ENCODE measurements at regions not wholly inside any gene's neighbourhood (a gene's known extent, or its start where the extent isn't known, plus 50 kb on each side); places are given as distances from the start of the nearest gene placed in this dataset.

- H3K4me1 ChIP-seq (ENCODE audit: control insufficient read depth in 1 of 2, insufficient read depth in 2 of 2, low read length in 2 of 2) = peaks cover 41 to 60% of the 10 kb centered on the region in 2 experiments
- CTCF ChIA-PET = interaction anchor here (0.6 to 1.1 kb wide), 2 partner anchors 88 to 99 kb away, joined by 3 read pairs; no protein-coding TSS in a partner anchor
- H3K27me3 ChIP-seq (ENCODE audit: insufficient read depth, low read length) = no peaks in the 10 kb centered on the region
- peak overlapping the region; percentile 83 for H3K27ac ChIP-seq (ENCODE audit: low read depth, low read length)
- no peaks in the 10 kb centered on the region for H3K9me3 ChIP-seq (ENCODE audit: control insufficient read depth in 1 of 2, insufficient read depth in 1 of 2, low read depth in 1 of 2, low read length in 2 of 2)
- RAD21 ChIA-PET (ENCODE audit: low non-redundant PET in 1 of 2, low total read pairs in 2 of 2, uncharacterized antibody in 2 of 2, unreplicated experiment in 2 of 2) = no interaction called here
- no peaks in the 10 kb centered on the region for H4K20me1 ChIP-seq (ENCODE audit: insufficient read depth)
- H3K4me3 ChIP-seq (replicated peaks in 1 of 2; ENCODE audit: low read depth in 1 of 2, low read length in 2 of 2) = peak overlapping the region in 1 of 2 experiments; percentile 57; a peak in 1 of 4 replicates
- no peaks in the 10 kb centered on the region for H3K36me3 ChIP-seq (ENCODE audit: control insufficient read depth in 1 of 2, insufficient read depth in 2 of 2, low read length in 2 of 2)
- TF ChIP-seq FOSL1 (IDR thresholded peaks at IDR 0.05; ENCODE audit: low read depth) = no peak
- no peak for TF ChIP-seq RAD21 (IDR thresholded peaks at IDR 0.05; ENCODE audit: low read depth)
- no peak for TF ChIP-seq ZNF274 (IDR thresholded peaks at IDR 0.05; ENCODE audit: low read depth, low read length)
- TF ChIP-seq TCF7L2 (IDR thresholded peaks at IDR 0.05; ENCODE audit: borderline replicate concordance, extremely low read depth, insufficient read depth, insufficient read length) = no peak
- no peak for TF ChIP-seq ELF1 (IDR thresholded peaks at IDR 0.05; ENCODE audit: borderline replicate concordance, low read depth)
- TF ChIP-seq SRF (IDR thresholded peaks at IDR 0.05; ENCODE audit: low read depth) = no peak
- no peak for TF ChIP-seq ZBTB33 (IDR thresholded peaks at IDR 0.05; ENCODE audit: extremely low read depth, insufficient replicate concordance, low read length)
- TF ChIP-seq CTCF (IDR thresholded peaks at IDR 0.05 in 2 of 3, conservative IDR thresholded peaks at IDR 0.05 in 1 of 3; ENCODE audit: borderline replicate concordance in 1 of 3, insufficient read depth in 1 of 3, low read depth in 2 of 3, low read length in 2 of 3) = no peak
- TF ChIP-seq EZH2 (IDR thresholded peaks at IDR 0.05) = no peak
- no peak for TF ChIP-seq REST (IDR thresholded peaks at IDR 0.05; ENCODE audit: low read depth)
- TF ChIP-seq POLR2AphosphoS5 (IDR thresholded peaks at IDR 0.05; ENCODE audit: low read depth, low read length) = no peak
- TF ChIP-seq YY1 (IDR thresholded peaks at IDR 0.05; ENCODE audit: extremely low read depth, insufficient replicate concordance, low read depth, low read length) = no peak
- TF ChIP-seq EGR1 (IDR thresholded peaks at IDR 0.05; ENCODE audit: low read depth) = no peak
- TF ChIP-seq POLR2A (IDR thresholded peaks at IDR 0.05; ENCODE audit: borderline replicate concordance, extremely low read depth, insufficient read depth, insufficient read length) = no peak
- no peak for TF ChIP-seq CEBPB (IDR thresholded peaks at IDR 0.05; ENCODE audit: low read depth)
- no peak for TF ChIP-seq CBX3 (IDR thresholded peaks at IDR 0.05; ENCODE audit: low read depth)
- no peak for TF ChIP-seq EZH2phosphoT487 (IDR thresholded peaks at IDR 0.05; ENCODE audit: borderline replicate concordance)
- TF ChIP-seq SP1 (IDR thresholded peaks at IDR 0.05; ENCODE audit: low read depth) = no peak
- no peaks in the 10 kb centered on the region for H3K79me2 ChIP-seq (ENCODE audit: insufficient read depth, low read length)
- POLR2A ChIA-PET = interaction anchor here (2.1 to 4.7 kb wide), 4 partner anchors 9 to 82 kb away, joined by 10 to 37 read pairs (median 21); partner anchors contain the start of gene CHD2
- H3K9ac ChIP-seq (ENCODE audit: low read length) = peak overlapping the region; percentile 69; the same call in 1 of the 2 replicates
- BruUV-seq (replicated peaks) = no TSS peak
- intact Hi-C loops (cut with micrococcal nuclease) = no loop called here
- peak overlapping the region; percentile 73 for H3K4me2 ChIP-seq (ENCODE audit: low read length)
- H2AFZ ChIP-seq (ENCODE audit: low read depth, low read length, poor library complexity, severe bottlenecking) = peak overlapping the region; percentile 99
- DNase-seq (ENCODE audit: low read depth, low spot score) (no peak), ATAC-seq (no peak)
- H3K9me2 ChIP-seq (ENCODE audit: insufficient read depth) = no peaks in the 10 kb centered on the region
These were observed 81.4 kb upstream of the CHD2 start for GRCh38 chr15:92818651-92819277.

All from HCT116 (cell line).